GM12891 (cell line): ENCODE measurements at regions not wholly inside any gene's neighbourhood (a gene's known extent, or its start where the extent isn't known, plus 50 kb on each side); places are given as distances from the start of the nearest gene placed in this dataset.

ENCODE experiments used
- POLR2AphosphoS5 ChIP-seq: IDR thresholded peaks from 2 replicates; pipeline ENCODE4 v1.6.1; 2011; ENCODE audit warnings: low read depth, low read length, control low read depth
- TAF1 ChIP-seq: IDR thresholded peaks from 2 replicates; pipeline ENCODE4 v1.6.1; 2011; ENCODE audit warnings: low read depth, low read length, control low read depth

GRCh38 chr11:134503100-134503499, 91.1 kb upstream of the B3GAT1 start:
- TF ChIP-seq POLR2AphosphoS5 (no peak), TAF1 (no peak)
